Esophagus muscularis mucosa (tissue), 4 donors: ENCODE measurements at regions not wholly inside any gene's neighbourhood (a gene's known extent, or its start where the extent isn't known, plus 50 kb on each side); places are given as distances from the start of the nearest gene placed in this dataset.

ENCODE experiments used
- DNase-seq: peaks from one replicate; pipeline ENCODE4 v3.0.0-alpha.2; 2017; ENCODE audit errors: extremely low spot score
- H3K27ac ChIP-seq, 4 donors: fragments of 200-600 bp; sonication (generic); replicated peaks in 1 of 4; 1 replicate in 3 of 4; 2 replicates in 1 of 4; pipeline ENCODE4 v1.5.1; 2016 to 2019; ENCODE audit warnings: mild to moderate bottlenecking in 1 of 4
- H3K27me3 ChIP-seq, 4 donors: fragments of 200-600 bp; sonication (generic); one replicate each; pipeline versions ENCODE4 v1.5.1 to v1.6.0; 2016 to 2019
- H3K36me3 ChIP-seq, 4 donors: fragments of 200-600 bp; sonication (generic); one replicate each; pipeline ENCODE4 v1.5.1; 2016 to 2019
- H3K4me1 ChIP-seq, 4 donors: fragments of 200-600 bp; sonication (generic); one replicate each; pipeline ENCODE4 v1.5.1; 2016 to 2019
- H3K4me3 ChIP-seq, 4 donors: fragments of 200-600 bp; sonication (generic); 1 replicate in 2 of 4; 2 replicates in 2 of 4; pipeline ENCODE4 v1.5.1; 2016 to 2019; ENCODE audit warnings: mild to moderate bottlenecking in 4 of 4, moderate library complexity in 1 of 4
- H3K9me3 ChIP-seq, 4 donors: fragments of 200-600 bp; sonication (generic); 1 replicate in 3 of 4; 2 replicates in 1 of 4; pipeline ENCODE4 v1.5.1; 2016 to 2019
- CTCF ChIP-seq, 3 experiments: fragments of 200-600 bp in 2 of 3; fragments of 450-650 bp in 1 of 3; sonication (generic) in 2 of 3; IDR thresholded peaks; one replicate each; pipeline ENCODE4 v1.5.1; 2017 to 2019; ENCODE audit warnings: antibody characterized with exemption in 3 of 3, mild to moderate bottlenecking in 2 of 3, moderate library complexity in 1 of 3
- EP300 ChIP-seq: sonication (generic); formaldehyde crosslinking; IDR thresholded peaks from one replicate; pipeline ENCODE4 v1.6.1; 2017; ENCODE audit warnings: antibody characterized with exemption
- POLR2A ChIP-seq: fragments of 450-650 bp; IDR thresholded peaks from one replicate; pipeline ENCODE4 v1.6.1; 2017; ENCODE audit warnings: antibody characterized with exemption, moderate library complexity, mild to moderate bottlenecking, low read depth
- POLR2AphosphoS5 ChIP-seq, 2 donors: sonication (generic); formaldehyde crosslinking; IDR thresholded peaks; one replicate each; pipeline ENCODE4 v1.6.1; 2017; ENCODE audit warnings: antibody characterized with exemption in 2 of 2
- WGBS: methylation state at CpG from one replicate; pipeline ENCODE4 v1.1.5; 2018; 5-methylcytosine and 5-hydroxymethylcytosine counted together
- intact Hi-C: fragments of 100-400 bp; cut with DNase I; formaldehyde crosslinking; loops from one replicate; pipeline ENCODE4 v1.15.1; 2023

GRCh38 chr6:90708206-90708737 is 121.4 kb upstream of the MAP3K7 start:
- no peak overlapping the region for H3K4me3 ChIP-seq
- no peak for DNase-seq
- WGBS = 74% methylated on average over 5 of the region's 5 CpGs
- H3K27ac ChIP-seq = no peak overlapping the region
- intact Hi-C loops = no loop called here
- TF ChIP-seq POLR2AphosphoS5 (IDR thresholded peaks at IDR 0.05) (no peak), CTCF (IDR thresholded peaks at IDR 0.05) (no peak), EP300 (no peak), POLR2A (no peak)
- H3K4me1 ChIP-seq = peaks cover 0 to 19% (median 16%) of the 10 kb centered on the region in 4 donors
- no peaks in the 10 kb centered on the region for H3K36me3 ChIP-seq
- no peaks in the 10 kb centered on the region for H3K27me3 ChIP-seq
- H3K9me3 ChIP-seq = no peaks in the 10 kb centered on the region

- intact Hi-C loops = no loop called here
- H3K4me1 ChIP-seq = peaks cover 0 to 15% (median 12%) of the 10 kb centered on the region in 4 donors
- 78% methylated on average over 2 of the region's 2 CpGs for WGBS
- H3K27me3 ChIP-seq = no peaks in the 10 kb centered on the region
- DNase-seq = no peak
- no peak overlapping the region for H3K27ac ChIP-seq
- H3K36me3 ChIP-seq = no peaks in the 10 kb centered on the region
- H3K4me3 ChIP-seq = no peak overlapping the region
- H3K9me3 ChIP-seq = no peaks in the 10 kb centered on the region
- TF ChIP-seq CTCF (IDR thresholded peaks at IDR 0.05) = no peak
- no peak for TF ChIP-seq POLR2AphosphoS5 (IDR thresholded peaks at IDR 0.05)
Observed at GRCh38 chr6:90707246-90707645, 120.4 kb upstream of the MAP3K7 start.

GRCh38 chr6:90703336-90703735 is 116.5 kb upstream of the MAP3K7 start:
- no peaks in the 10 kb centered on the region for H3K4me1 ChIP-seq
- H3K27ac ChIP-seq = no peak overlapping the region
- no peak overlapping the region for H3K4me3 ChIP-seq
- intact Hi-C loops = no loop called here
- TF ChIP-seq POLR2A (no peak), CTCF (IDR thresholded peaks at IDR 0.05) (no peak), EP300 (no peak), POLR2AphosphoS5 (IDR thresholded peaks at IDR 0.05) (no peak)
- H3K36me3 ChIP-seq = no peaks in the 10 kb centered on the region
- no peaks in the 10 kb centered on the region for H3K27me3 ChIP-seq
- DNase-seq = no peak
- 78% methylated on average over 7 of the region's 7 CpGs for WGBS
- H3K9me3 ChIP-seq = no peaks in the 10 kb centered on the region

- H3K4me1 ChIP-seq = no peaks in the 10 kb centered on the region
Observed at GRCh38 chr6:90701926-90702325, 115.1 kb upstream of the MAP3K7 start.

More at GRCh38 chr6:90701926-90702325, 115.1 kb upstream of the MAP3K7 start:
- WGBS = 82% methylated on average over 1 of the region's 1 CpG
- no peaks in the 10 kb centered on the region for H3K27me3 ChIP-seq
- H3K4me3 ChIP-seq = no peak overlapping the region
- no peak overlapping the region for H3K27ac ChIP-seq
- no peak for TF ChIP-seq POLR2AphosphoS5 (IDR thresholded peaks at IDR 0.05)
- TF ChIP-seq EP300 = no peak
- no peak for TF ChIP-seq CTCF (IDR thresholded peaks at IDR 0.05)
- no peak for TF ChIP-seq POLR2A
- H3K9me3 ChIP-seq = no peaks in the 10 kb centered on the region
- no peak for DNase-seq
- intact Hi-C loops = no loop called here
- no peaks in the 10 kb centered on the region for H3K36me3 ChIP-seq
